AG04449 (cell line): ENCODE measurements at regions not wholly inside any gene's neighbourhood (a gene's known extent, or its start where the extent isn't known, plus 50 kb on each side); places are given as distances from the start of the nearest gene placed in this dataset.

Experiments
- CTCF ChIA-PET: fragments of 350-600 bp; formaldehyde crosslinking; extraction: SDS; loops from one replicate; lab custom pipeline; 2021; ENCODE audit warnings: antibody characterized with exemption; lab: Yijun Ruan, JAX
- POLR2A ChIA-PET: fragments of 400-600, 350-600 bp; formaldehyde crosslinking; extraction: SDS; loops from one replicate; lab custom pipeline; 2020; ENCODE audit warnings: antibody characterized with exemption, inconsistent platforms; lab: Yijun Ruan, JAX
- DNase-seq: peaks from one replicate; pipeline ENCODE4 v3.0.0-alpha.2; 2010; ENCODE audit warnings: low read depth, low spot score
- H3K4me3 ChIP-seq: 2 replicates; pipeline ENCODE4 v1.5.1; 2011; ENCODE audit warnings: low read depth, mild to moderate bottlenecking, control low read depth, low read length
- CTCF ChIP-seq: IDR thresholded peaks from one replicate; pipeline ENCODE4 v1.5.1; 2011; ENCODE audit warnings: mild to moderate bottlenecking, moderate library complexity, low read length, control low read depth, inconsistent platforms; ENCODE audit not compliant: insufficient read depth; ENCODE audit errors: missing control alignments

- no peak overlapping the region for H3K4me3 ChIP-seq
- DNase-seq: no peak
- TF ChIP-seq CTCF: no peak
- ChIA-PET CTCF (interaction anchor here (0.9 to 2.9 kb wide), 5 partner anchors 9 to 405 kb away, joined by 3 to 12 read pairs (median 3); no protein-coding TSS in a partner anchor), POLR2A (no interaction called here)
Measured at GRCh38 chr2:191757208-191757607, 79.3 kb downstream of the NABP1 start.

GRCh38 chr2:191758518-191759507, 80.9 kb downstream of the NABP1 start:
- H3K4me3 ChIP-seq: no peak overlapping the region
- DNase-seq: no peak
- POLR2A ChIA-PET: no interaction called here
- CTCF ChIA-PET: interaction anchor here (1.0 to 2.9 kb wide), 10 partner anchors 9 to 404 kb away, joined by 3 to 12 read pairs (median 3); no protein-coding TSS in a partner anchor
- peak; percentile 67 for TF ChIP-seq CTCF

- ChIA-PET CTCF (interaction anchor here (1.0 to 1.8 kb wide), 5 partner anchors 10 to 403 kb away, joined by 3 to 6 read pairs (median 3); no protein-coding TSS in a partner anchor), POLR2A (no interaction called here)
- TF ChIP-seq CTCF: no peak
- no peak overlapping the region for H3K4me3 ChIP-seq
- no peak for DNase-seq
Measured at GRCh38 chr2:191759680-191760079, 81.7 kb downstream of the NABP1 start.

- H3K4me3 ChIP-seq: no peak overlapping the region
- DNase-seq: no peak
- no peak for TF ChIP-seq CTCF
- POLR2A ChIA-PET: interaction anchor here (0.9 kb wide), 1 partner anchor 54 kb away, joined by 3 read pairs; no protein-coding TSS in a partner anchor
- CTCF ChIA-PET: interaction anchor here (1.0 kb wide), 1 partner anchor 12 kb away, joined by 3 read pairs; no protein-coding TSS in a partner anchor
Measured at GRCh38 chr2:191760655-191761262, 82.8 kb downstream of the NABP1 start.

- H3K4me3 ChIP-seq: no peak overlapping the region
- no peak for DNase-seq
- CTCF ChIA-PET: interaction anchor here (1.2 kb wide), 1 partner anchor 12 kb away, joined by 3 read pairs; no protein-coding TSS in a partner anchor
- POLR2A ChIA-PET: no interaction called here
- no peak for TF ChIP-seq CTCF
Measured at GRCh38 chr2:191773136-191773535, 73.8 kb downstream of the CAVIN2 start.
